DND-41 (cell line): ENCODE measurements at regions not wholly inside any gene's neighbourhood (a gene's known extent, or its start where the extent isn't known, plus 50 kb on each side); places are given as distances from the start of the nearest gene placed in this dataset.

Experiments used
- EZH2 ChIP-seq: IDR thresholded peaks from 3 replicates; pipeline ENCODE4 v1.6.1; 2012; ENCODE audit warnings: borderline replicate concordance, low read depth, mild to moderate bottlenecking, moderate library complexity, low read length, inconsistent platforms; ENCODE audit not compliant: severe bottlenecking
- TF ChIP-seq, protein P1 (sequence below): IDR thresholded peaks from 2 replicates; pipeline ENCODE4 v1.5.1; 2012; ENCODE audit warnings: borderline replicate concordance, low read length, moderate library complexity, mild to moderate bottlenecking; ENCODE audit not compliant: poor library complexity, severe bottlenecking; ENCODE audit errors: extremely low read depth

DNA sequence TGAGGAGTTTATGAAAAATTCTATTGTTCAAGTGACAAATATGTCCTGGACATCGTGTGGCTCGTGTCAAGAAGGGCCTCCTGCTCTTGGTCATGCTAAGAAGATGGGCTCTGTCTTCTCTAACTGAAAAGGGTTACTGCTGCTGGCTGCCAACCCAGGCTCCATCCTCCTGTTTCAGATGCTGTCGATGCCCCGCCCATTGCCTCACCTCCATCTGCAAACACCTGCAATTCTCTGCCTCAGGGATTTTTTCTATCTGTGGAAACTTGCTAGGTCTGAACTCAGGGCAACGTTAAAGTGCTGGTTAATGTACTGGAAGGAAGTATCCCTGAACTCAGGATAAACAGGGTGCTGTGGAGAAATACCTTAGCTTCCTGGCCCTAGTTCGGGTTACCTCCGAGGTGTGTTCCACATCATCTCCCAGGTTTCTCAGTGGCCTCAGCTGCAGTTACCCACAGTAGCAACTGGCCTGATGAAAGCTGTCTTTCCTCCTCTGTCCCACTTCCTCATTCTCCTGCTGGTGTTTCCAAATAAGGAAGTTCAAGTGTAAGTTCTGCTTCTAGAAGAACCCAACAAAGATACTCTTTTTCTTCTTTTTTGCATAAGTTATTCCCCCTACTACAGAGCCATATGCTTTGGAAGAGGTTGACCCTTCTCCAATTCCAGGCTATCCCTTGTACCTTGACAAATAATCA lies 151.7 kb upstream of the SMIM23 start:
- TF ChIP-seq, protein P1, sequence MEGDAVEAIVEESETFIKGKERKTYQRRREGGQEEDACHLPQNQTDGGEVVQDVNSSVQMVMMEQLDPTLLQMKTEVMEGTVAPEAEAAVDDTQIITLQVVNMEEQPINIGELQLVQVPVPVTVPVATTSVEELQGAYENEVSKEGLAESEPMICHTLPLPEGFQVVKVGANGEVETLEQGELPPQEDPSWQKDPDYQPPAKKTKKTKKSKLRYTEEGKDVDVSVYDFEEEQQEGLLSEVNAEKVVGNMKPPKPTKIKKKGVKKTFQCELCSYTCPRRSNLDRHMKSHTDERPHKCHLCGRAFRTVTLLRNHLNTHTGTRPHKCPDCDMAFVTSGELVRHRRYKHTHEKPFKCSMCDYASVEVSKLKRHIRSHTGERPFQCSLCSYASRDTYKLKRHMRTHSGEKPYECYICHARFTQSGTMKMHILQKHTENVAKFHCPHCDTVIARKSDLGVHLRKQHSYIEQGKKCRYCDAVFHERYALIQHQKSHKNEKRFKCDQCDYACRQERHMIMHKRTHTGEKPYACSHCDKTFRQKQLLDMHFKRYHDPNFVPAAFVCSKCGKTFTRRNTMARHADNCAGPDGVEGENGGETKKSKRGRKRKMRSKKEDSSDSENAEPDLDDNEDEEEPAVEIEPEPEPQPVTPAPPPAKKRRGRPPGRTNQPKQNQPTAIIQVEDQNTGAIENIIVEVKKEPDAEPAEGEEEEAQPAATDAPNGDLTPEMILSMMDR: no peak
- no peak for TF ChIP-seq EZH2
